H9 (cell line): ENCODE measurements at regions not wholly inside any gene's neighbourhood (a gene's known extent, or its start where the extent isn't known, plus 50 kb on each side); places are given as distances from the start of the nearest gene placed in this dataset.

Experiments used
- DNase-seq: peaks from one replicate; pipeline ENCODE4 v3.0.0-alpha.2; 2017
- H2AFZ ChIP-seq: one replicate; pipeline ENCODE4 v1.6.1; 2013; ENCODE audit warnings: mild to moderate bottlenecking, low read length, control low read depth, moderate library complexity
- H2AK5ac ChIP-seq: 2 replicates; pipeline ENCODE4 v1.6.1; 2013; ENCODE audit warnings: low read length, control low read depth, mixed read lengths; ENCODE audit not compliant: insufficient read length
- H2BK120ac ChIP-seq: one replicate; pipeline ENCODE4 v1.6.1; 2013; ENCODE audit warnings: low read depth, mild to moderate bottlenecking, low read length, control low read depth, inconsistent platforms; ENCODE audit not compliant: poor library complexity, severe bottlenecking
- H2BK12ac ChIP-seq: 2 replicates; pipeline ENCODE4 v1.6.1; 2013; ENCODE audit warnings: low read length, control low read depth, mixed read lengths, low read depth; ENCODE audit not compliant: insufficient read length
- H2BK15ac ChIP-seq: 2 replicates; pipeline ENCODE4 v1.6.1; 2013; ENCODE audit warnings: low read depth, low read length, control low read depth
- H2BK20ac ChIP-seq: one replicate; pipeline ENCODE4 v1.6.1; 2013; ENCODE audit warnings: low read depth, mild to moderate bottlenecking, low read length, control low read depth, inconsistent platforms; ENCODE audit not compliant: poor library complexity, severe bottlenecking
- H2BK5ac ChIP-seq: 2 replicates; pipeline ENCODE4 v1.6.1; 2013; ENCODE audit warnings: low read length, control low read depth, mixed read lengths; ENCODE audit not compliant: insufficient read length
- H3K14ac ChIP-seq: 2 replicates; pipeline ENCODE4 v1.6.1; 2013; ENCODE audit warnings: low read length, control low read depth; ENCODE audit not compliant: insufficient read depth
- H3K18ac ChIP-seq: 2 replicates; pipeline ENCODE4 v1.6.1; 2013; ENCODE audit warnings: low read depth, mild to moderate bottlenecking, mixed read lengths, low read length, control low read depth; ENCODE audit not compliant: insufficient read length
- H3K23ac ChIP-seq: 2 replicates; pipeline ENCODE4 v1.6.1; 2013; ENCODE audit warnings: low read length, control low read depth, mixed read lengths, low read depth; ENCODE audit not compliant: insufficient read length
- H3K23me2 ChIP-seq: 2 replicates; pipeline ENCODE4 v1.6.1; 2013; ENCODE audit warnings: low read depth, mild to moderate bottlenecking, mixed read lengths, low read length, control low read depth; ENCODE audit not compliant: insufficient read length, poor library complexity, severe bottlenecking
- H3K27ac ChIP-seq: 2 replicates; pipeline ENCODE4 v1.5.1; 2013; ENCODE audit warnings: low read length, control low read depth, mixed read lengths, low read depth; ENCODE audit not compliant: insufficient read length
- H3K27me3 ChIP-seq: 2 replicates; pipeline ENCODE4 v1.6.1; 2013; ENCODE audit warnings: low read length, control low read depth, inconsistent platforms; ENCODE audit not compliant: insufficient read depth
- H3K4ac ChIP-seq: 2 replicates; pipeline ENCODE4 v1.6.1; 2013; ENCODE audit warnings: low read depth, mild to moderate bottlenecking, control low read depth, inconsistent platforms, low read length, moderate library complexity
- H3K4me1 ChIP-seq: 2 replicates; pipeline ENCODE4 v1.6.1; 2013; ENCODE audit warnings: low read length, control low read depth, inconsistent platforms; ENCODE audit not compliant: insufficient read depth
- H3K4me2 ChIP-seq: 2 replicates; pipeline ENCODE4 v1.6.1; 2013; ENCODE audit warnings: low read length, control low read depth, mixed read lengths; ENCODE audit not compliant: insufficient read length, insufficient read depth
- H3K56ac ChIP-seq: 2 replicates; pipeline ENCODE4 v1.6.1; 2013; ENCODE audit warnings: low read depth, mild to moderate bottlenecking, mixed read lengths, low read length, control low read depth; ENCODE audit not compliant: insufficient read length
- H3K79me1 ChIP-seq: 2 replicates; pipeline ENCODE4 v1.6.1; 2013; ENCODE audit warnings: low read depth, mild to moderate bottlenecking, moderate library complexity, low read length, control low read depth, inconsistent platforms; ENCODE audit not compliant: insufficient read depth, poor library complexity, severe bottlenecking
- H3K79me2 ChIP-seq: 2 replicates; pipeline ENCODE4 v1.6.1; 2013; ENCODE audit warnings: low read length, control low read depth, inconsistent platforms; ENCODE audit not compliant: insufficient read depth
- H3K9ac ChIP-seq: 2 replicates; pipeline ENCODE4 v1.6.1; 2013; ENCODE audit warnings: low read length, control low read depth, mixed read lengths; ENCODE audit not compliant: insufficient read length; ENCODE audit errors: extremely low read depth
- H3K9me3 ChIP-seq: one replicate; pipeline ENCODE4 v1.6.1; 2013; ENCODE audit warnings: low read depth, low read length, inconsistent platforms; ENCODE audit not compliant: control insufficient read depth
- H3T11ph ChIP-seq: one replicate; pipeline ENCODE4 v1.6.1; 2013; ENCODE audit warnings: mild to moderate bottlenecking, low read length, control low read depth, inconsistent platforms
- H4K20me1 ChIP-seq: one replicate; pipeline ENCODE4 v1.6.1; 2013; ENCODE audit not compliant: control insufficient read depth, insufficient read length, insufficient read depth
- H4K5ac ChIP-seq: 2 replicates; pipeline ENCODE4 v1.6.1; 2013; ENCODE audit warnings: low read depth, mild to moderate bottlenecking, mixed read lengths, low read length, control low read depth; ENCODE audit not compliant: insufficient read length
- H4K8ac ChIP-seq: replicated peaks from 2 replicates; pipeline ENCODE4 v1.6.1; 2013; ENCODE audit warnings: low read length, control low read depth, mixed read lengths, low read depth; ENCODE audit not compliant: insufficient read length
- H4K91ac ChIP-seq: 2 replicates; pipeline ENCODE4 v1.6.1; 2013; ENCODE audit warnings: low read depth, mild to moderate bottlenecking, moderate library complexity, mixed read lengths, low read length, control low read depth; ENCODE audit not compliant: insufficient read length
- H3K27ac Mint-ChIP-seq, 3 experiments: 2 replicates in 2 of 3; 3 replicates in 1 of 3; pipeline ENCODE4 v1.8.0; 2020 to 2021; ENCODE audit warnings: mixed read lengths in 3 of 3, mild to moderate bottlenecking in 1 of 3, moderate library complexity in 1 of 3
- H3K27me3 Mint-ChIP-seq: 2 replicates; pipeline ENCODE4 v1.8.0; 2021; ENCODE audit warnings: low read depth, mild to moderate bottlenecking, moderate library complexity, mixed read lengths
- H3K36me3 Mint-ChIP-seq, 3 experiments: 2 replicates in 2 of 3; 3 replicates in 1 of 3; pipeline ENCODE4 v1.8.0; 2020 to 2021; ENCODE audit warnings: low read depth in 3 of 3, mixed read lengths in 3 of 3; ENCODE audit not compliant: insufficient read depth in 1 of 3
- H3K4me1 Mint-ChIP-seq, 2 experiments: 2 replicates each; pipeline ENCODE4 v1.8.0; 2020; ENCODE audit warnings: mixed read lengths in 2 of 2
- H3K4me3 Mint-ChIP-seq, 2 experiments: 2 replicates in 1 of 2; 3 replicates in 1 of 2; pipeline ENCODE4 v1.8.0; 2020 to 2021; ENCODE audit warnings: mild to moderate bottlenecking in 2 of 2, mixed read lengths in 2 of 2, moderate library complexity in 1 of 2
- H3K9me3 Mint-ChIP-seq, 2 experiments: 2 replicates in 1 of 2; 3 replicates in 1 of 2; pipeline ENCODE4 v1.8.0; 2020; ENCODE audit warnings: mild to moderate bottlenecking in 2 of 2, mixed read lengths in 2 of 2, moderate library complexity in 1 of 2
- CTCF ChIP-seq: fragments of 200-600 bp; sonication (generic); conservative IDR thresholded peaks from 3 replicates; pipeline ENCODE4 v1.8.0; 2021; ENCODE audit warnings: antibody characterized with exemption, mild to moderate bottlenecking
- WGBS: extraction: QIAGEN DNeasy Blood & Tissue Kit; methylation state at CpG from one replicate; pipeline ENCODE4 v1.1.7; 2013; ENCODE audit warnings: missing lambda C conversion rate, low lambda C conversion rate, mixed read lengths; ENCODE audit not compliant: insufficient read length; ENCODE audit errors: extremely low coverage; 5-methylcytosine and 5-hydroxymethylcytosine counted together

- H3K4me3 Mint-ChIP-seq = no peak overlapping the region
- no peaks in the 10 kb centered on the region for H3K27me3 Mint-ChIP-seq
- Histone ChIP-seq H4K91ac (no peak overlapping the region), H3K18ac (no peak overlapping the region), H2AK5ac (no peak overlapping the region), H3K27me3 (no peaks in the 10 kb centered on the region), H2AFZ (no peak overlapping the region), H3K56ac (no peak overlapping the region), H3K4me1 (no peaks in the 10 kb centered on the region), H3K23ac (no peak overlapping the region), H3K9me3 (no peaks in the 10 kb centered on the region), H4K8ac (no peak overlapping the region), H3K4ac (no peak overlapping the region), H2BK20ac (no peak overlapping the region), H2BK5ac (no peak overlapping the region), H3K4me2 (no peak overlapping the region), H3K79me2 (no peaks in the 10 kb centered on the region), H4K20me1 (no peaks in the 10 kb centered on the region), H3K9ac (no peak overlapping the region), H3K23me2 (no peaks in the 10 kb centered on the region), H2BK12ac (no peak overlapping the region), H3K79me1 (no peaks in the 10 kb centered on the region), H3K14ac (no peak overlapping the region), H3K27ac (no peak overlapping the region), H2BK15ac (no peak overlapping the region), H2BK120ac (no peak overlapping the region), H3T11ph (no peak overlapping the region), H4K5ac (no peak overlapping the region)
- H3K9me3 Mint-ChIP-seq = no peaks in the 10 kb centered on the region
- no CpG with 5 or more reads among the region's 7 CpGs for WGBS
- no peaks in the 10 kb centered on the region for H3K4me1 Mint-ChIP-seq
- H3K27ac Mint-ChIP-seq = no peak overlapping the region
- DNase-seq = no peak
- TF ChIP-seq CTCF = no peak
- H3K36me3 Mint-ChIP-seq = no peaks in the 10 kb centered on the region
Observed at GRCh38 chr7:115356999-115357702, 435.3 kb downstream of the MDFIC start.
